ENCODE measurements at regions not wholly inside any gene's neighbourhood (a gene's known extent, or its start where the extent isn't known, plus 50 kb on each side); places are given as distances from the start of the nearest gene placed in this dataset.

- TF ChIP-seq CTCF (optimal IDR thresholded peaks at IDR 0.05 in 1 of 3, IDR thresholded peaks at IDR 0.05 in 1 of 3, conservative IDR thresholded peaks at IDR 0.05 in 1 of 3; ENCODE audit: extremely low read depth in 1 of 3, insufficient read depth in 2 of 3, low read length in 3 of 3) (no peak), EZH2 (IDR thresholded peaks at IDR 0.05; ENCODE audit: low read length) (no peak)
Measured at GRCh38 chr11:104830080-104830479, 68.2 kb downstream of the CASP12 start.
